NCI-H1930 (cell line): ENCODE measurements at regions not wholly inside any gene's neighbourhood (a gene's known extent, or its start where the extent isn't known, plus 50 kb on each side); places are given as distances from the start of the nearest gene placed in this dataset.

Experiments
- DNase-seq, 2 experiments: peaks; one replicate each; lab custom pipeline; 2025; lab: John Stamatoyannopoulos, UW

DNA sequence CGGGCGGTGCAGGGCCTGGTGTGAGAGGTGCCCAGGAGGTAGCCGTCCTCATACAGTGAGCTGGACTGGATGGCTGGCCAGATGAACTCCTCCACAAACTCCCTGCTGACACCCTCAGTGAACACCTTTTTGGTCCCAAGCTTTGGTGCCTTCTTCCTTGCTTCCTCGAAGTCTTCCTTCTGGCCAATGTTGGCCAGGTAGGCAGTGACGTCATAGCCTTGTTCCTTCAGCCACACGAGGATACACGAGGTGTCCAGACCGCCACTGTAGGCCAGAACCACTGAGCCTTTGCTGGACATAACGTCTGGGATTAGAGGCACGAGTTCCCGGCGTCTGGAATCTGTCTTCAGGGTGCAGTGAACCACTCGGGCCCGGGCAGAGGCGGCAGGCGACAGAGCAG is 206.8 kb upstream of the SP4 start:
- no peak for DNase-seq

- no peak for DNase-seq
Observed at GRCh38 chr7:21238400-21239116, 189.3 kb upstream of the SP4 start.

DNA sequence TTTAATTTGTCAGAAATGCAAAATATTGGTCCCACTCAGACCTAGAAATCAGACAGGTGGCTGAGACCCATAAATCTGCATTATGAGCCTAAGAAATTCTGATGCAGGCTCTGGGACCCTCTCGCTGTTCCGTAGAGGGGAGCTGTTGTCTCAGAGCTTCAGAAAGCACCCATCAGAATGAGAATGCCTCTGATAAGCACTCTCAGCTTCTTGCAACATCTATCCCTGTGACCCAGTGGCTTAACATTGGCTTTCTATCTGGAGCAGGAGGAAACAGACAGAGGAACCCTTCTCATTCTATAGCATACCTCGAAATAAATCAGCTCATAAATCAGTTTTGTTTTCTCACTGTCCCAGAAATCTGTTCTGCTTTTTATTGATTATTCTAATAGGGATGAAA is 184.6 kb upstream of the SP4 start:
- no peak for DNase-seq

DNA sequence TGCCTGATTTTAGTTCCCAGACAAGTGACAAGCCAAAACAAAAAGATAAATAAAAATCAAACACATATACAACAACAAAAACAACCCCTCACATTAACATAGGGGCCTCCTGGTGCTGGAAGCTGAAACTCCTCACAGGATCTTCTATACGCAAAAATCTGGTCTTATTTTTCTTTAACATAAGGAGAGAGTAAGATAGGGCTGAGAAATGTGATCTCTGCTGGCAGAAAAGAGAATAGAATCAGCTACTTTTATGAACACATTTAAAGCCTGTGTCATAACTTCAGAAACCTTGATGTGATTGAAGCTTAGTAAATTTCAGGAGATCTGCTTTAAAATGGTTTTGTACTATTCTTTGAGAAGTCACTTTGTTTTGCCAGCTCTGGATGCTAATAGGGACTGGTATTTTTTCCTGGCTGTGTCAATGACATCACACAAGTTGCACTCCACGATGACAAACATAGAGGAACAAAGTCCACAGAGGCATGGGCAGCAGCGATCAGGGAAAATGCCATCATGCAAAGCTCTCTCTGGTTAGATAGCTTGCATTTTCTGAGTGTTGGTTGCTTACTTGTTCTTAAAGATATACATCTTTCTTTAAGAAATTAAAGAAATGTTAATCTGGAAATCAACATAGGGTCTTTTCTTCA is 176.6 kb upstream of the SP4 start:
- DNase-seq = no peak

DNA sequence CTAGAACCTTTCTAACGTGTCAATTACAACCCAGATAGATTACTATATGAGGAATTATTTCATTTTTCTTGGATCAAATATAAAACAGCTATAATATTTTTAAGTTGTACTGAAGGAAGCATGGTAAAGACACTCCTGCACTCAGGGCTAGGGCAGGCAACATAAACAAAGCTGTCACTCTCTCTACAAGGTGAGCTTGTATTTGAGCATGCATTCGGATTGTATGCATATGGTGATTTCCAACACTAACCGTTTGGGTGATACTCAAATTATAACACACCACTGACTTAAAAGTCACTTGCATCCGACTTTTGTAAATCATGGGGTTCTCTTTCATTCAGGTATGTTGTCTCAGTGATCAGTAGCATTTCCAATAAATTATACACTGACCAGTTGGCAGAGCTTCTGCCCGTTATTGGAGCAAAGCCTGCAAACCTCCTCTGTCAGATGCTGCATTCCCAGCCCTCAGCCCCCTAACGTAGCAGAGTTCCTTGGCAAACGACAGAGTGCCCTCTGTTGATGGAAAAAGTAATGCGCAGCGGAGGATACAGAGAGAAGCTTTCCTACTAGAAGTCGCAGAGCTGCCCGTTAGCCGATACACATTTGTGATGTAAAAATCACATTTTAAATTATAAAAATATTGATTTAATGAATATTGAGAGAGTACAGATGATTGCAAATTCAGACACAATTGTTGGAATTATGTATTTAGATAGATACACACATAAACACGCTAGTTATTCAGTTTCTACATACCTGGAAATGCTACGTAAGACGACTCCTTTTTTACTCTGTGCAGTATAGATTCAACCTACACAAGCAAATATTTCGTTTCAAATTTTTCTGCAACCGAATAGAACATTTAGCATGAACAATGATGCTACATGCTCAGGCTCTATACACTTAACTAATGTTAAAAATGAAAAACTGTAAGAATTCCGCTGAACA is 173.9 kb upstream of the SP4 start:
- peak; percentile 65 to 69 for DNase-seq

DNA sequence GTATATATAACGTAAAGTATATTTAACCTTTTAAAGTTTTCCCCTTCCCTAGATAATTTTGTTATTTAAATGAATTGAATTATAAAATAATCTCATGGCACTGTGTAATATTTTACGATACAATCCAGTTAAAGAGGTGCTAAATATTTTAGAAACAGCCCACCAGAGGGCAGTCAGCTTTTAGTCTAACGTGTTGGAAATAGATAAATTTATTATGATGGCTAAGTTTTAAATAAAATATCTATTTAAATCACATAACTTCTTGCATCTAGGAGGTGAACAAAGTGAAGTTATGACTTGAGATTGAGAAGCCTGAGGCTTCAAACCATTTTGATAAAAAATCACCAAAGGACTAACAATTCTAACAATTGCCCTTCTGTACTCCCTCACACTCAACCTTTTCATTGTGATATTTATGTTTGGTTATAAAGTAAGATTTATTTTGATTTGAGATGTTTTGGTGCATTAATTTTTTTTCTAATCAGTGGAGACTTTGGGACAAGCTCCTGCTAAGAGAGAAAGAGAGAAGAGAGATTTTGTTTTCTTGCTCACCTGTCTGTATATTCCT is 171.5 kb upstream of the SP4 start:
- DNase-seq = no peak

DNA sequence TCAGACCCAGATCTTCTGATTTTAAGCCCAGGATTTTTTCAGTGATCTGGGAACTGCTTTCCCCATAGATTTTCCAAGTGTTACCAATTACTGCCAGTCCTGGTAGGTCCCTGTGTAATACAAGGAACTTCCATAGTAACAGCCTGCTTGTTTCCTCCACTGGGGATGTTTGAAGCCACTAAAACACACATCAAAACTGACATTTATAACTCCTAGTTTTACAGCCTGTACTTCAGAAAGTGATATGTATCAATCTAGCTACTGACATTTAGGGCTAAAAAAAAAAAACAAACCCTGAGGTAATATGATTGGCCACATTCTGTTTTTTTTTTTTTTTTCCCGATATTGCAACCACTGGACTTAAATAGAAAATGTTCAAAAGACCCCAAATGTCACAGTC is 166.9 kb upstream of the SP4 start:
- no peak for DNase-seq

DNA sequence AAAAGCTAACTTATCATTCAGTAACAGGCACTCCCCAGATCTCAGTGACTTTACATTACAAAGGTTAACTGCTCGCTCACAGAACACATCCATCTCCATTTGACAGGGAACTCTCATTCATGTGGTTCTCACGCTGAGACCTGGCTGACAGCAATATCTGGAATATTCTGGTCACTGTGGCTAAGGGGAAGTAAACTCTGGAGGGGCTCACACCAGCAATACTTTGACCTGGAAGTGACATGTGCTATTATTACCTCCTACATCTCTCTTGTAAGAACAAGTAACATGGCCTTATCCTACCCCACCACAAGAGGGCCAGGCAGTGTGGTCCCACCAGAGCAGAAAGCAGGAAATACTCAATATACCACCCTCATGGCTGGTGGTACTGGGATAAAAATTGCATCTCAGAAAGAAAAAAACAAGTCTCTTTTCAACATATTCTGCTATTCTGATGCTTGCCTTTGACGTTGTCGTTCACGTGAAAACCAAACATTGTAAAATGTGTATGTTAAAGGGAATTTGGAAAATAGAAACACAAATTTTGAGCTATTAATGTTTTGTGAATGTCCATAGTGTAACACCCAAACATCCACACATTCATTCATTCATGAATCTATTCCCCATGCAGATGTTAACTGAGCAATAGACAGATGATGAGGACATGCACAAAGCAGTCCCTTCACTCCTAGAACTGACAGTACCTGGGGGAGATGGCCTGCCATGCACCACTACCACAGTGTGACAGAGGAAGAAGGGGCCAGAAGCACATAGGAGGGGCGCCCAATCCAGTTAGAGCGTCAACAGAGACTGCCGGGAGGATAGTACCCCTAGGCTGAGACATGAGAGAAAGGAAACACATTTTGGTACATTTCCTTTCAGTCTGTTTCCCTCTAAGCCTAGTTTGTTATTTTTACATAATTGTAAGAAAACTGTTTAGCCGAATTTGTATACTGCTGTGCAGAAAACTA is 166.0 kb upstream of the SP4 start:
- DNase-seq = peak in 1 of 2 experiments; percentile 6

GRCh38 chr7:21269021-21269420 is 158.9 kb upstream of the SP4 start:
- DNase-seq = no peak

- DNase-seq = no peak
Observed at GRCh38 chr7:21276471-21277035, 151.3 kb upstream of the SP4 start.

GRCh38 chr7:21278944-21279343 is 148.9 kb upstream of the SP4 start:
- DNase-seq = no peak

GRCh38 chr7:21281193-21281592 is 146.7 kb upstream of the SP4 start:
- no peak for DNase-seq

DNA sequence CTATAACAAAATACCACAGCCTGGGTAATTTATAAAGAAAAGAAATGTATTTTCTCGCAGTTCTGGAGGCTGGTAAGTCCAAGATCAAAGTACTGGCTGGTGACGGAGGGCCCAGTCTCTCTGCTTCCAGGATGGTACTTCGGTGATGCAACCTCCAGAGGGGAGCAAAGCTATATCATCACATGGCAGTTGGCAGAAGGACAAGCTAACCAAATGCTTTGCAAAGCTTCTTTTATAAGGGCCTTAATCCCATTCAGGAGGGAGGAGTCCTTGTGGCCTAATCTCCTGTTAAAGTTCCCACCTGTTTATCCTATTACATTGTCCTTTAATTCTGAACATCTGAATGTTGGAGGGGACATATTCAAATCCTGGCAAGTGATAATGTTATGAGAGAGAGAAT is 134.1 kb upstream of the SP4 start:
- no peak for DNase-seq

DNA sequence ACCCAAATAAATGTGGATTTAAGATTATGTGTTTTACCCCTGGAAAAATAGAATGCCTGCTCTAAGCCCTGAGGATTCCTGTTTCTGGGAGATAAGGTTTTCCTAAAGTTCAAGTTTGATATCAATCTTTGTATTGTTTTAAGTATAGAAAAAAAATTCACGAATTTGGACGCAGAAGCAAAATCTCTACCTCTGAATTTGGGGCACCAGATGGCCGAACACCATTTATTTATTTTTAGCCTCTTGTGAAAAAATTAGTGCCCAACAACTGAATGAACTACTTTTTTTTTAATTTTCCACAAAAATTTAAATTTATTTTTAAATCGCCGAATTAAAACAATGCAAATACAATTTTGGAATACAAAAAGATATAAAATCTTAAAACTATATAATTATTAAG is 128.1 kb upstream of the SP4 start:
- DNase-seq = no peak

GRCh38 chr7:21300692-21301091 is 127.2 kb upstream of the SP4 start:
- DNase-seq = no peak

DNA sequence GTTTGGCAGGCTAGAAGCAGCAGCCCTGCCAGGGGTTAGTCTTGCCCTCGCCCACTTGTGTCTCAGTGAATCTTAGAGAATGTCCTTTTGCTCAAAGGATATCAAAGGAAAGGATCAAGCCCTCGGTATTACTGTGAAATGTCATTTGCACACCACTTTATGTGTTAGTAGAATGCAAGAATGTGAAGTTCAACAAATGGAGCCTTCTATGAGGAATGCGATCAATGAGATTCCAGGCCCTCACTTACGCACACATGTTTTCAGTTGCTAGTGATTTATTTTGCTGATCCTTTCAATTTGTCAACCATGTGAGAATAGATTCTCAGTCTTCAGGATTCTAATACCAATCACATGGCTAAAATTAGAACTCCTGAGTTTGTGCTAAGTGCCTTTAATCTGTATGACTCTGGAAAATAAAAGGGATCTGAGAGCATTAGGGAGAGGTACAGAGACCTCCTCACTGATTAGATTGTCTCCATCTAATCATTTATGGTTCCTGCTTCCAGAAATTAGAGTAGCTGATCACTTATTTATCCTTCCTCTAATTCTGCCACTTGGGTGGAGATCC is 123.0 kb upstream of the SP4 start:
- DNase-seq = no peak

DNA sequence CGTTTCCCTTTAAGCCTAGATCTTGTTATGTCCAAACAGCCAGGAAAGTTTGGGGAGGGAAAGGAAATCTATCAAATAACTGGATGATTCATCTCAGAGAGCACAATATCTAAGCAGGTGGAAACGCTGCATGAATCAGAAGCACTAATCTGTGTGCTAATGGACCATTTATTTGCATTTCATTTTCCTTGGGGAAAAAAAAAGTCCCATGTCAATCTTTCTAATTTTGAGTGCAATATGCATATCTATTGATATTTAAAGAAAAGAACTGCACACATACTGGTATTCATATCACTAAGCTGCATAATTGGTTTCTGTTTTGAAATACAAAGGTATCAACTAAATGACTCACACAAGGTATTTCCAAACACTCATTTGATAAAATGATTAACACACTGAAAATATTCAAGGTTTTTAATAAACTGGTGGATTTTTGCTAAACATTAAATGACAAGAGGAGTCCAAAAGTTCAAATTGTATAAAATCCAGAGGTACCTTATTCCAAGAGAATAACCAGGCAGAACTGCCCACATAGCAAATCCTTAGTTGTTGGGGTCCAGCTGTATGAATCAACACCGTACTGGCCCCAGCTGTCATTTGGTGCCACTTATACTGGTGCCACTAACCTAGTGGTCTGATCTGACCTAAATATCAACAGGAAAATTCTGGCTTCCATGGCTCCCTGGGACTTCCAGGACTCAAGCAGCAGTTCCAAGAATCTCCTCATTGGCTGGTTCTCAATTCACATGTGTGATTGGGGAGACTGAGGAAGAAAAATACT is 122.2 kb upstream of the SP4 start:
- DNase-seq = no peak

GRCh38 chr7:21314954-21315353 is 112.9 kb upstream of the SP4 start:
- DNase-seq = no peak

DNA sequence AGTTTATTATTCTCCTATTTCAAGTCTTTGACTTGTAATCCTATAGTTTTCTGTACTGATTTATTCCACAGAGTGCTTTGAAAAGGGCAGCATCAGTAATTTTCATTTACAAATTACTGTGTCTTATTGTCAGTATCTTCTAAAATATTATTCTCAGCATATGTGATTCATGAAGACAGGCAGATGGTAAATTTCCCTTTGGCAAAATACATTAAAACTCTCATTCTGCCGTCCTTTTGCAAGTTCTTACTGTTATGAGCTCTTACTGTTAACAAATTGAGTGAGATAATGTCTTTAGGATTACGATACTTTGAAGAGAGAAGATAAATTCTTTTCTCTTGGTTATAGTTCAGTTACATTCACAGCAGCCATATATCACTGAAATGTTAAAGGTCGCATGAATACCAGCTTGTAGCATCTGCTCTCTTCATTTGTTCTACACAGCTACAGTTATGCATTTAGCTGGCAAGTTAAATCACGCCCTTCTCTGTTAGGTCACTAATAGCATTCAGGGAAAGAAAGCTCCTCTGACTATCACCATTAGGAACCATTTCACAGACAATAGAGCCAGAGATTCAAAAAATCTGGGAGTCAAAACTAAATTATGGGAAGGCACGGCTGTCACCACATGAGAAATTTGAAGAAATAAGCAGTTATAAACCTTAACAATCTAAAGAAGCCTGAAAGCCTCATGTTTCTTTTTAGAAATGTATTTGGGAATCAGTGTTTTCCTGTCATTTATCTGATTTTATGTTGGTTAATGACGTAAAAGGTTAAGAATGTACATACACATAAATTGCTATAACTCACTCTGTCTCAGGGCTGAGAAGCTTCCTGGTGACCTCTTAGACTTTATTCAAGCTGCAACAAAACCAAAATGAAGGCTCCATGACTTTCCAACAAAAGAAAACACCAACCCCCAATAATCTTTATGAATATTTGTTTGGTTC is 109.6 kb upstream of the SP4 start:
- peak; percentile 65 to 84 for DNase-seq
